IMR-90 (cell line): ENCODE measurements at regions not wholly inside any gene's neighbourhood (a gene's known extent, or its start where the extent isn't known, plus 50 kb on each side); places are given as distances from the start of the nearest gene placed in this dataset.

Experiments used
- ATAC-seq: fragments of 200-7000 bp; cut with Tn5 transposase; 2 replicates; pipeline ENCODE4 v1.9.1; 2020; ENCODE audit warnings: low read depth, mild to moderate bottlenecking, moderate library complexity
- BruUV-seq: library from RNA; stranded (reverse); fragments of 400-500 nt; replicated peaks from 2 replicates; lab custom pipeline; 2021; lab: Mats Ljungman, UMichigan
- CTCF ChIA-PET: fragments of 300-600 bp; formaldehyde crosslinking; extraction: SDS; loops from one replicate; lab custom pipeline; 2021; ENCODE audit warnings: antibody characterized with exemption; lab: Yijun Ruan, JAX
- POLR2A ChIA-PET: fragments of 300-600 bp; sonication (Branson Sonifier 250); formaldehyde crosslinking; loops from one replicate; lab custom pipeline; 2022; ENCODE audit warnings: antibody characterized with exemption; ENCODE audit not compliant: unreplicated experiment; lab: Charles Lee
- DNase-seq: peaks from one replicate; pipeline ENCODE4 v3.0.0; 2013
- H2AFZ ChIP-seq: replicated peaks from 2 replicates; pipeline ENCODE3; 2013; ENCODE audit warnings: low read length, mild to moderate bottlenecking; ENCODE audit not compliant: poor library complexity
- H2AK5ac ChIP-seq: 2 replicates; pipeline ENCODE4 v1.6.1; 2013; ENCODE audit warnings: low read depth, low read length, inconsistent platforms
- H2AK9ac ChIP-seq: replicated peaks from 2 replicates; pipeline ENCODE3; 2013; ENCODE audit warnings: mild to moderate bottlenecking, low read depth, low read length, moderate library complexity; ENCODE audit not compliant: poor library complexity
- H2BK120ac ChIP-seq: 2 replicates; pipeline ENCODE4 v1.6.1; 2013; ENCODE audit warnings: low read depth, low read length, inconsistent platforms
- H2BK15ac ChIP-seq: 3 replicates; pipeline ENCODE4 v1.6.1; 2013; ENCODE audit warnings: low read depth, low read length, inconsistent platforms
- H2BK20ac ChIP-seq: 2 replicates; pipeline ENCODE4 v1.6.1; 2013; ENCODE audit warnings: low read depth, mild to moderate bottlenecking, inconsistent platforms, low read length, moderate library complexity
- H2BK5ac ChIP-seq: 2 replicates; pipeline ENCODE4 v1.6.1; 2013; ENCODE audit warnings: mild to moderate bottlenecking, low read depth, low read length, inconsistent platforms; ENCODE audit not compliant: poor library complexity, severe bottlenecking
- H3K14ac ChIP-seq: replicated peaks from 2 replicates; pipeline ENCODE4 v1.6.1; 2013; ENCODE audit warnings: low read depth, low read length, inconsistent platforms
- H3K18ac ChIP-seq: 2 replicates; pipeline ENCODE4 v1.6.1; 2013; ENCODE audit warnings: low read depth, low read length, control low read depth
- H3K23ac ChIP-seq: 2 replicates; pipeline ENCODE4 v1.6.1; 2013; ENCODE audit warnings: low read depth, low read length, inconsistent platforms
- H3K27ac ChIP-seq: 2 replicates; pipeline ENCODE4 v1.5.1; 2013; ENCODE audit warnings: mild to moderate bottlenecking, control low read depth, low read length; ENCODE audit not compliant: insufficient read depth
- H3K27me3 ChIP-seq: 2 replicates; pipeline ENCODE4 v1.6.1; 2013; ENCODE audit warnings: low read length; ENCODE audit not compliant: control insufficient read depth, insufficient read depth
- H3K36me3 ChIP-seq: 2 replicates; pipeline ENCODE4 v1.6.1; 2013; ENCODE audit warnings: low read length, mixed read lengths; ENCODE audit not compliant: control insufficient read depth, insufficient read depth
- H3K4ac ChIP-seq: 2 replicates; pipeline ENCODE4 v1.6.1; 2013; ENCODE audit warnings: low read depth, low read length, inconsistent platforms
- H3K4me1 ChIP-seq: 2 replicates; pipeline ENCODE4 v1.6.1; 2013; ENCODE audit warnings: low read length, mixed read lengths; ENCODE audit not compliant: control insufficient read depth, insufficient read depth
- H3K4me2 ChIP-seq: 2 replicates; pipeline ENCODE4 v1.6.1; 2013; ENCODE audit warnings: low read depth, mild to moderate bottlenecking, control low read depth, low read length, moderate library complexity
- H3K4me3 ChIP-seq: 2 replicates; pipeline ENCODE4 v1.5.1; 2013; ENCODE audit warnings: low read depth, mild to moderate bottlenecking, control low read depth, low read length, moderate library complexity; ENCODE audit not compliant: insufficient read depth
- H3K56ac ChIP-seq: 2 replicates; pipeline ENCODE4 v1.6.1; 2013; ENCODE audit warnings: low read length, inconsistent platforms; ENCODE audit not compliant: insufficient read depth; ENCODE audit errors: extremely low read depth
- H3K79me1 ChIP-seq, 2 experiments: 2 replicates each; pipeline ENCODE4 v1.6.1; 2013; ENCODE audit warnings: low read length in 2 of 2, inconsistent platforms in 1 of 2, low read depth in 1 of 2
- H3K9ac ChIP-seq: 2 replicates; pipeline ENCODE4 v1.6.1; 2013; ENCODE audit warnings: low read depth, low read length, control low read depth
- H3K9me1 ChIP-seq: 2 replicates; pipeline ENCODE4 v1.6.1; 2013; ENCODE audit warnings: low read length, inconsistent platforms; ENCODE audit not compliant: insufficient read depth
- H3K9me3 ChIP-seq: 2 replicates; pipeline ENCODE4 v1.6.1; 2013; ENCODE audit warnings: low read length; ENCODE audit not compliant: control insufficient read depth, insufficient read depth
- H4K20me1 ChIP-seq: 2 replicates; pipeline ENCODE4 v1.6.1; 2013; ENCODE audit warnings: low read length, inconsistent platforms; ENCODE audit not compliant: insufficient read depth
- H4K5ac ChIP-seq: 2 replicates; pipeline ENCODE4 v1.6.1; 2013; ENCODE audit warnings: mild to moderate bottlenecking, low read depth, low read length, control low read depth
- H4K8ac ChIP-seq, 2 experiments: 2 replicates each; pipeline ENCODE4 v1.6.1; 2013; ENCODE audit warnings: low read depth in 2 of 2, low read length in 2 of 2, control low read depth in 1 of 2, inconsistent platforms in 1 of 2
- H4K91ac ChIP-seq: 2 replicates; pipeline ENCODE4 v1.6.1; 2013; ENCODE audit warnings: low read depth, low read length, inconsistent platforms; ENCODE audit not compliant: insufficient read depth
- BHLHE40 ChIP-seq: fragments of 150-350 bp; IDR thresholded peaks from 2 replicates; pipeline ENCODE4 v1.6.1; 2016; ENCODE audit warnings: mild to moderate bottlenecking, low read depth, low read length
- CTCF ChIP-seq: conservative IDR thresholded peaks from 2 replicates; pipeline ENCODE4 v1.5.1; 2012; ENCODE audit warnings: mild to moderate bottlenecking, low read depth, low read length, improper control_type of control experiment
- FOS ChIP-seq: fragments of 150-350 bp; IDR thresholded peaks from 2 replicates; pipeline ENCODE4 v1.6.1; 2016; ENCODE audit warnings: low read depth, low read length
- MAZ ChIP-seq: IDR thresholded peaks from 2 replicates; pipeline ENCODE4 v1.6.1; 2012; ENCODE audit warnings: low read depth, mild to moderate bottlenecking, low read length, improper control_type of control experiment, moderate library complexity, borderline replicate concordance
- NFE2L2 ChIP-seq: fragments of 150-350 bp; IDR thresholded peaks from 2 replicates; pipeline ENCODE4 v1.6.1; 2016; ENCODE audit warnings: low read depth, mild to moderate bottlenecking, low read length
- POLR2A ChIP-seq: IDR thresholded peaks from 2 replicates; pipeline ENCODE4 v1.6.1; 2012; ENCODE audit warnings: mild to moderate bottlenecking, low read depth, low read length
- RCOR1 ChIP-seq: IDR thresholded peaks from 2 replicates; pipeline ENCODE4 v1.6.1; 2012; ENCODE audit warnings: mild to moderate bottlenecking, low read length, improper control_type of control experiment; ENCODE audit not compliant: insufficient replicate concordance
- RFX5 ChIP-seq: IDR thresholded peaks from 2 replicates; pipeline ENCODE4 v1.8.0; 2012; ENCODE audit warnings: low read depth, mild to moderate bottlenecking, low read length, moderate library complexity
- SMC3 ChIP-seq: fragments of 150-350 bp; IDR thresholded peaks from 2 replicates; pipeline ENCODE4 v1.6.1; 2016; ENCODE audit warnings: low read depth, mild to moderate bottlenecking, antibody characterized with exemption, low read length, moderate library complexity
- dilution Hi-C: fragments of 300-500 bp; cut with HindIII; formaldehyde crosslinking; loops from one replicate; pipeline ENCODE4 v1.14.3; 2018; ENCODE audit warnings: low sequenced_read_pairs; ENCODE audit not compliant: unreplicated experiment
- in situ Hi-C: fragments of 300-500 bp; cut with MboI; formaldehyde crosslinking; loops from 3 replicates; pipeline ENCODE4 v1.14.3; 2019; ENCODE audit warnings: low sequenced_read_pairs, inconsistent platforms, mixed read lengths
- intact Hi-C: fragments of 100-400 bp; cut with micrococcal nuclease; formaldehyde crosslinking; loops from 2 replicates; pipeline ENCODE4 v1.10.0; 2022
- TF ChIP-seq, protein P1 (sequence below): fragments of 150-350 bp; IDR thresholded peaks from 2 replicates; pipeline ENCODE4 v1.6.1; 2017; ENCODE audit warnings: mild to moderate bottlenecking, antibody characterized with exemption, low read length, low read depth

- no TSS peak for BruUV-seq
- CTCF ChIA-PET = no interaction called here
Observed at GRCh38 chr1:59064592-59064991, 232.3 kb upstream of the FGGY start.

More at GRCh38 chr1:59064592-59064991, 232.3 kb upstream of the FGGY start:
- no peak overlapping the region for H2BK5ac ChIP-seq
- no peak overlapping the region for H4K5ac ChIP-seq
- H3K27me3 ChIP-seq = no peaks in the 10 kb centered on the region
- no peaks in the 10 kb centered on the region for H4K20me1 ChIP-seq
- no peak overlapping the region for H3K4ac ChIP-seq
- no peak overlapping the region for H3K18ac ChIP-seq
- no peak overlapping the region for H4K91ac ChIP-seq
- in situ Hi-C loops = no loop called here
- ATAC-seq (no peak), DNase-seq (no peak)
- no peak overlapping the region for H2BK120ac ChIP-seq
- no peak overlapping the region for H2AFZ ChIP-seq
- no peak overlapping the region for H2BK20ac ChIP-seq
- H2AK5ac ChIP-seq = no peak overlapping the region
- H3K9me3 ChIP-seq = peaks cover 3% of the 10 kb centered on the region; the same call in 1 of the 2 replicates
- peaks cover 2% of the 10 kb centered on the region; the same call in 1 of the 2 replicates for H3K4me1 ChIP-seq
- no peak overlapping the region for H2AK9ac ChIP-seq
- POLR2A ChIA-PET = no interaction called here
- no peak overlapping the region for H3K27ac ChIP-seq
- no peak overlapping the region for H3K9ac ChIP-seq
- H3K23ac ChIP-seq = no peak overlapping the region
- dilution Hi-C loops = no loop called here
- H3K9me1 ChIP-seq = no peaks in the 10 kb centered on the region; the same call in 1 of the 2 replicates
- H3K4me3 ChIP-seq = no peak overlapping the region
- H3K79me1 ChIP-seq = no peaks in the 10 kb centered on the region
- H3K56ac ChIP-seq = no peak overlapping the region
- no peak overlapping the region for H3K14ac ChIP-seq
- intact Hi-C loops = no loop called here
- TF ChIP-seq, protein P1, sequence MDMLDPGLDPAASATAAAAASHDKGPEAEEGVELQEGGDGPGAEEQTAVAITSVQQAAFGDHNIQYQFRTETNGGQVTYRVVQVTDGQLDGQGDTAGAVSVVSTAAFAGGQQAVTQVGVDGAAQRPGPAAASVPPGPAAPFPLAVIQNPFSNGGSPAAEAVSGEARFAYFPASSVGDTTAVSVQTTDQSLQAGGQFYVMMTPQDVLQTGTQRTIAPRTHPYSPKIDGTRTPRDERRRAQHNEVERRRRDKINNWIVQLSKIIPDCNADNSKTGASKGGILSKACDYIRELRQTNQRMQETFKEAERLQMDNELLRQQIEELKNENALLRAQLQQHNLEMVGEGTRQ = no peak
- no peak for TF ChIP-seq BHLHE40
- TF ChIP-seq MAZ = no peak
- no peak for TF ChIP-seq SMC3
- no peak for TF ChIP-seq POLR2A
- no peak for TF ChIP-seq RFX5
- no peak for TF ChIP-seq NFE2L2
- no peak for TF ChIP-seq FOS
- TF ChIP-seq CTCF = no peak
- TF ChIP-seq RCOR1 = no peak
- no peak overlapping the region for H3K4me2 ChIP-seq
- no peak overlapping the region for H4K8ac ChIP-seq
- H3K36me3 ChIP-seq = no peaks in the 10 kb centered on the region
- no peak overlapping the region for H2BK15ac ChIP-seq
